ENCODE measurements at regions not wholly inside any gene's neighbourhood (a gene's known extent, or its start where the extent isn't known, plus 50 kb on each side); places are given as distances from the start of the nearest gene placed in this dataset.

DNA sequence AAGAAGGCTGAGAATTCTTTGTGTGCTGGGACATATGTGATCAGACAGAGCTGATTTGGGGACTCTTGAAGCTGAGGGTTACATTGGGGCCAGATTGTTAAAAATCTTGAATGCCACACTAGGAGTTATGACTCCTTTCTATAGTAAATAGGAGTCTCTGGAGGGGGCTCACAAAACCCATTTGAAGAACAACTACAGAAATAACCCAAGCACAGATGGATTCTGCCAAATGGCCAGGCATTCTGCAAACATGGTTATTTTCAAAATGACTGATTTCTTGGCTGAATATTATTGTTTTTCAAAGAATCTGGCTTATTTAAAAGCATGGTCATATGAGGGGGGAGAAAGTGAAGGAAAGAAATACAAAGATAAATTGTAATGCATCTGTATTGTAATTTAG, 625.5 kb upstream of the TENM4 start:
- H2AFZ ChIP-seq (ENCODE audit: control insufficient read depth, low read depth, low read length), result no peak overlapping the region
- in situ Hi-C loops (cut with MboI), result no loop called here
- POLR2A ChIA-PET, result no interaction called here
- no peak for ATAC-seq
- DNase-seq (ENCODE audit: low read depth, low spot score), result no peak
- no peaks in the 10 kb centered on the region for H3K4me1 ChIP-seq (ENCODE audit: control insufficient read depth, insufficient read depth, low read length)
- intact Hi-C loops (cut with micrococcal nuclease; ENCODE audit: unreplicated experiment), result no loop called here
- H3K4me3 ChIP-seq, result no peak overlapping the region
- no peak for FAIRE-seq
- no peak overlapping the region for H3K27ac ChIP-seq (ENCODE audit: control insufficient read depth, insufficient read depth)
- no peak overlapping the region for H3K9ac ChIP-seq (ENCODE audit: control insufficient read depth, insufficient read depth, low read length)
- H3K27me3 ChIP-seq (replicated peaks in 1 of 2; ENCODE audit: control insufficient read depth in 2 of 2, insufficient read depth in 2 of 2, low read length in 1 of 2), result no peaks in the 10 kb centered on the region
- RAD21 ChIA-PET (ENCODE audit: unreplicated experiment), result no interaction called here
- H3K4me2 ChIP-seq (ENCODE audit: control insufficient read depth, insufficient read depth), result no peak overlapping the region
- CTCF ChIA-PET, result no interaction called here
- no TSS peak for BruUV-seq (replicated peaks)
- H3K9me3 ChIP-seq (replicated peaks; ENCODE audit: control insufficient read depth, insufficient read depth, low read length), result no peaks in the 10 kb centered on the region
- SMC1A ChIA-PET (ENCODE audit: uncharacterized antibody, unreplicated experiment), result no interaction called here
- no peaks in the 10 kb centered on the region for H4K20me1 ChIP-seq (ENCODE audit: control insufficient read depth, insufficient read depth)
- no peak for TF ChIP-seq CHD4 (IDR thresholded peaks at IDR 0.05)
- TF ChIP-seq, protein P1, sequence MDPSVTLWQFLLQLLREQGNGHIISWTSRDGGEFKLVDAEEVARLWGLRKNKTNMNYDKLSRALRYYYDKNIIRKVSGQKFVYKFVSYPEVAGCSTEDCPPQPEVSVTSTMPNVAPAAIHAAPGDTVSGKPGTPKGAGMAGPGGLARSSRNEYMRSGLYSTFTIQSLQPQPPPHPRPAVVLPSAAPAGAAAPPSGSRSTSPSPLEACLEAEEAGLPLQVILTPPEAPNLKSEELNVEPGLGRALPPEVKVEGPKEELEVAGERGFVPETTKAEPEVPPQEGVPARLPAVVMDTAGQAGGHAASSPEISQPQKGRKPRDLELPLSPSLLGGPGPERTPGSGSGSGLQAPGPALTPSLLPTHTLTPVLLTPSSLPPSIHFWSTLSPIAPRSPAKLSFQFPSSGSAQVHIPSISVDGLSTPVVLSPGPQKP (IDR thresholded peaks at IDR 0.05; ENCODE audit: low read depth, low read length), result no peak
- TF ChIP-seq NR2C1 (IDR thresholded peaks at IDR 0.05), result no peak
- TF ChIP-seq, protein P2, sequence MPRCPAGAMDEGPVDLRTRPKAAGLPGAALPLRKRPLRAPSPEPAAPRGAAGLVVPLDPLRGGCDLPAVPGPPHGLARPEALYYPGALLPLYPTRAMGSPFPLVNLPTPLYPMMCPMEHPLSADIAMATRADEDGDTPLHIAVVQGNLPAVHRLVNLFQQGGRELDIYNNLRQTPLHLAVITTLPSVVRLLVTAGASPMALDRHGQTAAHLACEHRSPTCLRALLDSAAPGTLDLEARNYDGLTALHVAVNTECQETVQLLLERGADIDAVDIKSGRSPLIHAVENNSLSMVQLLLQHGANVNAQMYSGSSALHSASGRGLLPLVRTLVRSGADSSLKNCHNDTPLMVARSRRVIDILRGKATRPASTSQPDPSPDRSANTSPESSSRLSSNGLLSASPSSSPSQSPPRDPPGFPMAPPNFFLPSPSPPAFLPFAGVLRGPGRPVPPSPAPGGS (IDR thresholded peaks at IDR 0.05; ENCODE audit: borderline replicate concordance, insufficient read depth, low read depth, low read length, poor library complexity, severe bottlenecking), result no peak
- no peak for TF ChIP-seq JUNB (IDR thresholded peaks at IDR 0.05)
- no peak for TF ChIP-seq EED (IDR thresholded peaks at IDR 0.05; ENCODE audit: low read depth)
- H3K36me3 ChIP-seq (ENCODE audit: control insufficient read depth in 2 of 2, insufficient read depth in 2 of 2, low read length in 1 of 2), result no peaks in the 10 kb centered on the region
- no peaks in the 10 kb centered on the region for H3K79me2 ChIP-seq (ENCODE audit: control insufficient read depth, insufficient read depth, low read length)

DNA sequence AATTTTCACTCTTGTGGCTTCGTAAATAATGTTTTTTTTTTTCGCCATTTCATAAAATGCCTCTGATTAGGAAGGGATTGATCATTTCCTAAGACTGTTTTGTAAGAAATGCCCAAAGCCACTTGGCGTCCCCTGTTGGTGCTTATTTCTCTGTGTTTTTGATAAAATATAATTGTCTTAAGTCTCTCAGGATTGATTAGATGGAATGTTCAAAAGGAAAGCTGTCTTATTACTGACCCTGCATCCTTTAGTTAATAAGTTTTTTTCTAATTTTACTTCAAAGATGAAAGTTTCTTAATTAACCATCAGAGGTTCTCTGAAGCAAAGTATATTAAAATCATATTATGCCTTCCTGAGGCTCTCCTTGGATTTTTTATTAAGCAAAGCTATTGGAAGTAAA, 624.3 kb upstream of the TENM4 start:
- Histone ChIP-seq H3K4me2 (ENCODE audit: control insufficient read depth, insufficient read depth) (no peak overlapping the region), H3K9me3 (replicated peaks; ENCODE audit: control insufficient read depth, insufficient read depth, low read length) (no peaks in the 10 kb centered on the region), H3K36me3 (ENCODE audit: control insufficient read depth in 2 of 2, insufficient read depth in 2 of 2, low read length in 1 of 2) (no peaks in the 10 kb centered on the region), H3K9ac (ENCODE audit: control insufficient read depth, insufficient read depth, low read length) (no peak overlapping the region), H2AFZ (ENCODE audit: control insufficient read depth, low read depth, low read length) (no peak overlapping the region), H3K4me3 (no peak overlapping the region), H4K20me1 (ENCODE audit: control insufficient read depth, insufficient read depth) (no peaks in the 10 kb centered on the region), H3K27me3 (replicated peaks in 1 of 2; ENCODE audit: control insufficient read depth in 2 of 2, insufficient read depth in 2 of 2, low read length in 1 of 2) (no peaks in the 10 kb centered on the region), H3K27ac (ENCODE audit: control insufficient read depth, insufficient read depth) (no peak overlapping the region), H3K79me2 (ENCODE audit: control insufficient read depth, insufficient read depth, low read length) (no peaks in the 10 kb centered on the region), H3K4me1 (ENCODE audit: control insufficient read depth, insufficient read depth, low read length) (no peaks in the 10 kb centered on the region)
- in situ Hi-C loops (cut with MboI), result no loop called here
- ChIA-PET RAD21 (ENCODE audit: unreplicated experiment) (no interaction called here), POLR2A (no interaction called here), CTCF (no interaction called here), SMC1A (ENCODE audit: uncharacterized antibody, unreplicated experiment) (no interaction called here)
- intact Hi-C loops (cut with micrococcal nuclease; ENCODE audit: unreplicated experiment), result no loop called here
- TF ChIP-seq, protein P3, sequence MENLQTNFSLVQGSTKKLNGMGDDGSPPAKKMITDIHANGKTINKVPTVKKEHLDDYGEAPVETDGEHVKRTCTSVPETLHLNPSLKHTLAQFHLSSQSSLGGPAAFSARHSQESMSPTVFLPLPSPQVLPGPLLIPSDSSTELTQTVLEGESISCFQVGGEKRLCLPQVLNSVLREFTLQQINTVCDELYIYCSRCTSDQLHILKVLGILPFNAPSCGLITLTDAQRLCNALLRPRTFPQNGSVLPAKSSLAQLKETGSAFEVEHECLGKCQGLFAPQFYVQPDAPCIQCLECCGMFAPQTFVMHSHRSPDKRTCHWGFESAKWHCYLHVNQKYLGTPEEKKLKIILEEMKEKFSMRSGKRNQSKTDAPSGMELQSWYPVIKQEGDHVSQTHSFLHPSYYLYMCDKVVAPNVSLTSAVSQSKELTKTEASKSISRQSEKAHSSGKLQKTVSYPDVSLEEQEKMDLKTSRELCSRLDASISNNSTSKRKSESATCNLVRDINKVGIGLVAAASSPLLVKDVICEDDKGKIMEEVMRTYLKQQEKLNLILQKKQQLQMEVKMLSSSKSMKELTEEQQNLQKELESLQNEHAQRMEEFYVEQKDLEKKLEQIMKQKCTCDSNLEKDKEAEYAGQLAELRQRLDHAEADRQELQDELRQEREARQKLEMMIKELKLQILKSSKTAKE (IDR thresholded peaks at IDR 0.05; ENCODE audit: low read depth, poor library complexity, severe bottlenecking), result no peak
- TF ChIP-seq EP300 (IDR thresholded peaks at IDR 0.05; ENCODE audit: borderline replicate concordance in 1 of 2, control insufficient read depth in 1 of 2, low read depth in 2 of 2, low read length in 2 of 2), result no peak
- TF ChIP-seq EED (IDR thresholded peaks at IDR 0.05; ENCODE audit: low read depth), result no peak
- no peak for TF ChIP-seq KLF5 (IDR thresholded peaks at IDR 0.05; ENCODE audit: partially characterized antibody)
- TF ChIP-seq FOS (IDR thresholded peaks at IDR 0.05; ENCODE audit: borderline replicate concordance, extremely low read depth, insufficient read length), result no peak
- TF ChIP-seq, protein P4, sequence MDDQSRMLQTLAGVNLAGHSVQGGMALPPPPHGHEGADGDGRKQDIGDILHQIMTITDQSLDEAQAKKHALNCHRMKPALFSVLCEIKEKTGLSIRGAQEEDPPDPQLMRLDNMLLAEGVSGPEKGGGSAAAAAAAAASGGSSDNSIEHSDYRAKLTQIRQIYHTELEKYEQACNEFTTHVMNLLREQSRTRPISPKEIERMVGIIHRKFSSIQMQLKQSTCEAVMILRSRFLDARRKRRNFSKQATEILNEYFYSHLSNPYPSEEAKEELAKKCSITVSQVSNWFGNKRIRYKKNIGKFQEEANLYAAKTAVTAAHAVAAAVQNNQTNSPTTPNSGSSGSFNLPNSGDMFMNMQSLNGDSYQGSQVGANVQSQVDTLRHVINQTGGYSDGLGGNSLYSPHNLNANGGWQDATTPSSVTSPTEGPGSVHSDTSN (IDR thresholded peaks at IDR 0.05; ENCODE audit: insufficient replicate concordance, low read depth, low read length), result no peak
- no peak for TF ChIP-seq NRF1 (conservative IDR thresholded peaks at IDR 0.05; ENCODE audit: low read depth, low read length)
- no peak for TF ChIP-seq CBX3 (IDR thresholded peaks at IDR 0.05; ENCODE audit: borderline replicate concordance, low read depth)
- BruUV-seq (replicated peaks), result no TSS peak
- WGBS (ENCODE audit: insufficient coverage, insufficient replicate concordance, low lambda C conversion rate, missing lambda C conversion rate), result 33% methylated on average over 3 of the region's 3 CpGs
- ATAC-seq (no peak), DNase-seq (ENCODE audit: low read depth, low spot score) (no peak), FAIRE-seq (no peak)
